Skeletal muscle tissue (tissue), 3 donors: ENCODE measurements at regions not wholly inside any gene's neighbourhood (a gene's known extent, or its start where the extent isn't known, plus 50 kb on each side); places are given as distances from the start of the nearest gene placed in this dataset.

Source experiments
- H3K27ac ChIP-seq: one replicate; pipeline ENCODE4 v1.7.0; 2013; ENCODE audit warnings: mild to moderate bottlenecking, low read depth, low read length, inconsistent platforms
- H3K27me3 ChIP-seq, 3 donors: one replicate each; pipeline ENCODE4 v1.7.0; 2013; ENCODE audit warnings: low read length in 3 of 3; ENCODE audit not compliant: control insufficient read depth in 3 of 3, insufficient read depth in 3 of 3
- H3K36me3 ChIP-seq, 3 donors: one replicate each; pipeline ENCODE4 v1.7.0; 2013; ENCODE audit warnings: low read length in 3 of 3; ENCODE audit not compliant: control insufficient read depth in 3 of 3, insufficient read depth in 3 of 3
- H3K4me1 ChIP-seq, 3 donors: one replicate each; pipeline ENCODE4 v1.7.0; 2013; ENCODE audit warnings: low read length in 3 of 3, mild to moderate bottlenecking in 3 of 3; ENCODE audit not compliant: control insufficient read depth in 3 of 3, insufficient read depth in 3 of 3
- H3K4me3 ChIP-seq, 3 donors: one replicate each; pipeline ENCODE4 v1.7.0; 2013; ENCODE audit warnings: low read length in 3 of 3
- H3K9ac ChIP-seq, 3 donors: one replicate each; pipeline ENCODE4 v1.7.0; 2013; ENCODE audit warnings: low read length in 3 of 3, mild to moderate bottlenecking in 3 of 3, moderate library complexity in 2 of 3, low read depth in 1 of 3
- H3K9me3 ChIP-seq, 3 donors: one replicate each; pipeline ENCODE4 v1.7.0; 2013; ENCODE audit warnings: low read length in 3 of 3; ENCODE audit not compliant: control insufficient read depth in 3 of 3
- donor health status: Osteomylitis.

DNA sequence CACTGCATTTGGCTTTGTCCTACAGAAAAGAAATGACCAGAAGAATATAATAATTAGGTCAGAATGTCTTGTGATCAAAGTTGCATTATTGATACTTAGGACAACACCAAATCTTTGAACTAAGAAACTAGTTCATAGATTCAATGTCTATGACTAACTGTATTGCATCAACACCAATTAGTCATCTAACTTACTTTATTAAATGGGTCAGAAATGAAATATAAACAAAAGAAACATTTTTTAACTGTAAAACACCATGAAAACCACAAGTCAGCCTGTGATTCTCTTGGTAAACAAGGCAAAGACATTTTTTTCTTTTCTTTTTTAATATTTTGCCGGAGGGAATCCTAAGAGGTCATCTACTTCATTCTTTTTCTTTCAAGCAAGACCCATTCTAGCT, 114.1 kb upstream of the HDDC2 start:
- no peaks in the 10 kb centered on the region for H3K4me1 ChIP-seq
- H3K27ac ChIP-seq = no peak overlapping the region
- no peaks in the 10 kb centered on the region for H3K36me3 ChIP-seq
- H3K9ac ChIP-seq = no peak overlapping the region
- no peak overlapping the region for H3K4me3 ChIP-seq
- H3K9me3 ChIP-seq = no peaks in the 10 kb centered on the region
- H3K27me3 ChIP-seq = no peaks in the 10 kb centered on the region

- no peaks in the 10 kb centered on the region for H3K36me3 ChIP-seq
- no peak overlapping the region for H3K27ac ChIP-seq
- H3K9me3 ChIP-seq = no peaks in the 10 kb centered on the region
- H3K4me3 ChIP-seq = no peak overlapping the region
- H3K4me1 ChIP-seq = no peaks in the 10 kb centered on the region
- no peaks in the 10 kb centered on the region for H3K27me3 ChIP-seq
- H3K9ac ChIP-seq = no peak overlapping the region
Observed at GRCh38 chr6:125421836-125422235, 120.1 kb upstream of the HDDC2 start.

- Histone ChIP-seq H3K36me3 (no peaks in the 10 kb centered on the region), H3K4me3 (no peak overlapping the region)
Observed at GRCh38 chr6:125423047-125423446, 121.3 kb upstream of the HDDC2 start.

GRCh38 chr6:125431971-125432370, 130.2 kb upstream of the HDDC2 start:
- no peaks in the 10 kb centered on the region for H3K36me3 ChIP-seq

More at GRCh38 chr6:125423047-125423446, 121.3 kb upstream of the HDDC2 start:
- Histone ChIP-seq H3K27ac (no peak overlapping the region), H3K9ac (no peak overlapping the region), H3K9me3 (no peaks in the 10 kb centered on the region), H3K4me1 (no peaks in the 10 kb centered on the region), H3K27me3 (no peaks in the 10 kb centered on the region)

DNA sequence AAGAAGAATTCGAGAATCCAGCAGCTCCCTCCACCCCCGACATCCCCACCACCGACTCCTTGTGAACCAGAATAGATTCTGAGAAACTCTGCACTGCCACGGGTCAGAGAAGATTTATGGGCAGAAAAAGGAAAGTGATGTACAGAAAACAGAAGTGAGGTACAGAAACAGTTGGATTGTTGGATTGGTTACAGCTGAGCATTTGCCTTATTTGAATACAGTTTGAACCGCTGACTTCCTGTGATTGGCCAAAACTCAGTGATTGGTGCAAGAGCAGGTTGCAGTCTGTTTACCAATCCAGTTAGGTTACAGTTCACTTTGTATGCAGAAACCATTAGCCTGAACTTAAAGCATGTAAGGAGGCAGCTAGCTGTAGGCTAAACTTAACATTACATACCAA, 131.2 kb upstream of the HDDC2 start:
- H3K27me3 ChIP-seq = no peaks in the 10 kb centered on the region
- H3K4me3 ChIP-seq = no peak overlapping the region
- H3K36me3 ChIP-seq = no peaks in the 10 kb centered on the region
- no peak overlapping the region for H3K27ac ChIP-seq
- H3K4me1 ChIP-seq = no peaks in the 10 kb centered on the region
- no peak overlapping the region for H3K9ac ChIP-seq
- no peaks in the 10 kb centered on the region for H3K9me3 ChIP-seq

More at GRCh38 chr6:125431971-125432370, 130.2 kb upstream of the HDDC2 start:
- no peak overlapping the region for H3K27ac ChIP-seq
- no peaks in the 10 kb centered on the region for H3K9me3 ChIP-seq
- no peaks in the 10 kb centered on the region for H3K27me3 ChIP-seq
- no peaks in the 10 kb centered on the region for H3K4me1 ChIP-seq
- no peak overlapping the region for H3K4me3 ChIP-seq
- H3K9ac ChIP-seq = no peak overlapping the region

DNA sequence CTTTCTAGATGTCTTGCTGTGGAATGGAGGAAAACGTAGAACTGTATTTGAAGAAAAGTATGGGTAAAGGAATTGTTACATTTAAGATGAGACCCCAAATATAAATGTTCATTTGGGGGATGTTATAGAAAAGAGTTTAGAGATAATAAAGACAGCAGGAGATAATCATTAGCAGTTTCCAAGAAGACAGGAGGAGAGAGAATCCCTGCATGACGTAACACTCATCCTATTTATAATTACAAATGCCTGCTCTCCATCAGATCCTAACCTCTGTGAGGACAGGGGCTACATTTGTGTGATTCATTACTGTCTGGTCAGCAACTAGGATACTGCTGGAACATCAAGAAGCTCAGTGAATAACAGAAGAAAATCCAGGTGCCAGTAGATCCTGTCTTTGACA, 133.0 kb upstream of the HDDC2 start:
- Histone ChIP-seq H3K4me3 (no peak overlapping the region), H3K36me3 (no peaks in the 10 kb centered on the region), H3K27ac (no peak overlapping the region), H3K27me3 (no peaks in the 10 kb centered on the region), H3K9me3 (no peaks in the 10 kb centered on the region), H3K9ac (no peak overlapping the region), H3K4me1 (no peaks in the 10 kb centered on the region)

DNA sequence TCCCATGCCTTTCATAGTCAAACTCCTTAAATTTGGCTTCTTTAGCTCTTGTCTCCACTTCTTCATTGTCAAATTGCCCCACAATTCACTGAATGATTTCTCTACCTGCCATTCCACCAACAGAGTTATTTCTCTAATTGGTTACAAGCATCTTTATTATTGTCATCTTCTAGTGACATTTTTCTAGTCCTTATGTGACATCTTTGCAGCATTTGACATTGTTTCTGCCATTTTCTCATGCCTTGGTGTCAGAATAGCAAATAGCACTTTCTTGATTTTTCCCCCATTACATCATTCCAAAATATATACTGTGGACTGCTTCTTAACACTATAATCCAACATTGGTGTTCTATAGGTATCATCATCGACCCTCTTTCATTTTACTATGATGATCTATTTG, 137.7 kb upstream of the HDDC2 start:
- Histone ChIP-seq H3K36me3 (no peaks in the 10 kb centered on the region), H3K27me3 (no peaks in the 10 kb centered on the region), H3K27ac (no peak overlapping the region), H3K4me3 (no peak overlapping the region), H3K9me3 (no peaks in the 10 kb centered on the region), H3K4me1 (no peaks in the 10 kb centered on the region), H3K9ac (no peak overlapping the region)

GRCh38 chr6:125444006-125444923, 142.5 kb upstream of the HDDC2 start:
- Histone ChIP-seq H3K9ac (no peak overlapping the region), H3K27ac (peak overlapping the region; percentile 59), H3K27me3 (no peaks in the 10 kb centered on the region), H3K4me3 (no peak overlapping the region), H3K4me1 (peaks cover 0 to 3% (median 0%) of the 10 kb centered on the region in 3 donors), H3K36me3 (no peaks in the 10 kb centered on the region), H3K9me3 (no peaks in the 10 kb centered on the region)

- Histone ChIP-seq H3K36me3 (no peaks in the 10 kb centered on the region), H3K9ac (no peak overlapping the region), H3K4me1 (peaks cover 0 to 3% (median 0%) of the 10 kb centered on the region in 3 donors), H3K27ac (peak overlapping the region; percentile 59), H3K27me3 (no peaks in the 10 kb centered on the region), H3K4me3 (no peak overlapping the region), H3K9me3 (no peaks in the 10 kb centered on the region)
Observed at GRCh38 chr6:125445054-125445453, 143.3 kb upstream of the HDDC2 start.

GRCh38 chr6:125446011-125446410, 144.2 kb upstream of the HDDC2 start:
- Histone ChIP-seq H3K9ac (no peak overlapping the region), H3K27ac (no peak overlapping the region), H3K4me3 (no peak overlapping the region), H3K27me3 (no peaks in the 10 kb centered on the region), H3K4me1 (peaks cover 0 to 3% (median 0%) of the 10 kb centered on the region in 3 donors), H3K36me3 (no peaks in the 10 kb centered on the region), H3K9me3 (no peaks in the 10 kb centered on the region)
